Panc1 (cell line): ENCODE measurements at regions not wholly inside any gene's neighbourhood (a gene's known extent, or its start where the extent isn't known, plus 50 kb on each side); places are given as distances from the start of the nearest gene placed in this dataset.
"Not testable (repeated sequence)": the region's sequence is repeated elsewhere in the genome, so short reads cannot be mapped to it uniquely, and the experiment has no call there.

Source experiments
- ATAC-seq: fragments of 200-7000 bp; cut with Tn5 transposase; 2 replicates; pipeline ENCODE4 v1.9.1; 2020; ENCODE audit warnings: mild to moderate bottlenecking, moderate library complexity
- BruUV-seq: library from RNA; stranded (reverse); fragments of 400-500 nt; replicated peaks from 2 replicates; lab custom pipeline; 2021; lab: Mats Ljungman, UMichigan
- CTCF ChIA-PET: fragments of 300-600 bp; sonication (Branson Sonifier 250); formaldehyde crosslinking; loops from one replicate; lab custom pipeline; 2022; ENCODE audit warnings: antibody characterized with exemption; lab: Charles Lee
- POLR2A ChIA-PET: fragments of 300-600 bp; sonication (Branson Sonifier 250); formaldehyde crosslinking; loops from one replicate; lab custom pipeline; 2022; ENCODE audit warnings: antibody characterized with exemption; lab: Charles Lee
- DNase-seq: peaks from one replicate; pipeline ENCODE4 v3.0.0-alpha.2; 2010; ENCODE audit warnings: low read depth, low spot score
- H3K27ac ChIP-seq: 2 replicates; pipeline ENCODE4 v1.5.1; 2011; ENCODE audit warnings: mild to moderate bottlenecking, low read length, inconsistent platforms
- H3K27me3 ChIP-seq: fragments of 200-500 bp; sonication (Bioruptor generic); 2 replicates; pipeline ENCODE4 v1.6.0; 2014; ENCODE audit warnings: low read length, inconsistent platforms; ENCODE audit not compliant: control insufficient read depth, insufficient read depth
- H3K36me3 ChIP-seq: fragments of 200-500 bp; sonication (Bioruptor generic); 2 replicates; pipeline ENCODE4 v1.5.1; 2014; ENCODE audit warnings: inconsistent platforms, mild to moderate bottlenecking, low read length, moderate library complexity; ENCODE audit not compliant: control insufficient read depth, insufficient read depth
- H3K4me1 ChIP-seq: 2 replicates; pipeline ENCODE4 v1.5.1; 2011; ENCODE audit warnings: inconsistent platforms, mild to moderate bottlenecking, low read length, moderate library complexity; ENCODE audit not compliant: control insufficient read depth, insufficient read depth
- H3K4me3 ChIP-seq, 2 experiments: 2 replicates each; pipeline ENCODE4 v1.5.1; 2011 to 2012; ENCODE audit warnings: low read depth in 2 of 2, low read length in 2 of 2, mild to moderate bottlenecking in 2 of 2, inconsistent platforms in 1 of 2, moderate library complexity in 1 of 2
- H3K9me3 ChIP-seq: fragments of 200-500 bp; sonication (Bioruptor generic); 2 replicates; pipeline ENCODE4 v1.5.1; 2014; ENCODE audit warnings: low read depth, mild to moderate bottlenecking, inconsistent platforms, low read length, moderate library complexity; ENCODE audit not compliant: control insufficient read depth, insufficient read depth
- POLR2AphosphoS5 ChIP-seq: IDR thresholded peaks from 2 replicates; pipeline ENCODE4 v1.6.1; 2012; ENCODE audit warnings: mild to moderate bottlenecking, low read depth, low read length, moderate library complexity
- SIN3A ChIP-seq: IDR thresholded peaks from 2 replicates; pipeline ENCODE4 v1.6.1; 2012; ENCODE audit warnings: low read depth, mild to moderate bottlenecking, low read length, moderate library complexity, borderline replicate concordance; ENCODE audit not compliant: insufficient read depth
- TCF7L2 ChIP-seq: IDR thresholded peaks from 2 replicates; pipeline ENCODE4 v1.6.1; 2011; ENCODE audit warnings: mild to moderate bottlenecking, low read depth, low read length, inconsistent platforms
- in situ Hi-C: cut with HindIII; loops from 2 replicates; pipeline ENCODE4 v1.10.0; 2016; ENCODE audit warnings: low sequenced_read_pairs, low pct_unique_long_range_greater_than_20kb
- intact Hi-C: fragments of 100-400 bp; cut with micrococcal nuclease; formaldehyde crosslinking; loops from one replicate; pipeline ENCODE4 v1.10.0; 2022; ENCODE audit not compliant: unreplicated experiment
- TF ChIP-seq, protein P1 (sequence below): fragments of 450-650 bp; IDR thresholded peaks from 2 replicates; pipeline ENCODE4 v1.5.1; 2017; ENCODE audit warnings: mild to moderate bottlenecking
- TF ChIP-seq, protein P2 (sequence below), 2 experiments: IDR thresholded peaks; 2 replicates each; pipeline ENCODE4 v1.6.1; 2011 to 2012; ENCODE audit warnings: low read depth in 2 of 2, control low read depth in 1 of 2, low read length in 1 of 2, mild to moderate bottlenecking in 1 of 2, moderate library complexity in 1 of 2; ENCODE audit not compliant: insufficient read depth in 1 of 2

DNA sequence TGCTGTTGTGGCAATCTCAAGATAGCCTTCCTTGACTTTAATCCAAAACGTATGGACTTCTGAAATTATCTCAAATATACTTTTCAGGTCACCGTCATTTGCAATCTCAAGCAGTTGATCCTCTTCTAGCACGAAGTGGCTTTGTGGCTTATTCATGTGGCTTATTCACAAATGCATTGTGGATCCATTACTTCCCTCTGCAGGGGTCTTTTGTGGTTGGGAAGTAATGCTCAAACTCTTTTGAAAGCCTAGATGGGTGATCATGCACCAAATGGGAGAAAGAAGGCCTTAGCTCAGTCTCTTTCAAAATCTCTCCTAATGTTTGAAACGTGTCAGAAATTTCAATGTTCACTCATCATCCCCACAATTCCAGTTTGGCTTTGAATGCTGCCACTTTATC, 597.2 kb upstream of the CDH10 start:
- no peak for ATAC-seq
- no TSS peak for BruUV-seq
- POLR2A ChIA-PET: no interaction called here

DNA sequence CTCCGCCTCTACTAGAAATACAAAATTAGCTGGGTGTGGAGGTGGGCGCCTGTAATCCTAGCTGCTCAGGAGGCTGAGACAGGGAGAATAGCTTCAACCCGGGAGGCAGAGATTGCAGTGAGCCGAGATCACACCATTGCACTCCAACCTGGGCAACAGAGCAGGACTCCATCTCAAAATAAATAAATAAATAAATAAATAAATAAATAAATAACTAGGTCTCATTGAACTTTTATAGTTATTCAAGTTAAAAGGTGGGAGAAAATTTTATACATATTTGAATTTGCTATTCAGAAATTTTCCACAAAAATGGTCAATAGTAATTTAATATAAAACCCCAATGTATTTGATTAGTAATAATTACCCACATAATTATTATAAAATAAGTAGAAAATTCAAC, 593.9 kb upstream of the CDH10 start:
- H3K27ac ChIP-seq, H3K27me3 ChIP-seq, H3K36me3 ChIP-seq, H3K4me3 ChIP-seq, H3K4me1 ChIP-seq, ATAC-seq, DNase-seq, in situ Hi-C loops, BruUV-seq, H3K9me3 ChIP-seq, intact Hi-C loops, CTCF ChIA-PET, POLR2A ChIA-PET: not testable (repeated sequence)

More for the DNA sequence above, 597.2 kb upstream of the CDH10 start:
- no peaks in the 10 kb centered on the region for H3K27me3 ChIP-seq
- DNase-seq: no peak
- H3K4me1 ChIP-seq: no peaks in the 10 kb centered on the region
- H3K27ac ChIP-seq: no peak overlapping the region
- no peaks in the 10 kb centered on the region for H3K9me3 ChIP-seq
- in situ Hi-C loops (no loop called here), intact Hi-C loops (no loop called here)
- TF ChIP-seq POLR2AphosphoS5 (no peak), SIN3A (no peak), TCF7L2 (no peak)
- TF ChIP-seq, protein P1, sequence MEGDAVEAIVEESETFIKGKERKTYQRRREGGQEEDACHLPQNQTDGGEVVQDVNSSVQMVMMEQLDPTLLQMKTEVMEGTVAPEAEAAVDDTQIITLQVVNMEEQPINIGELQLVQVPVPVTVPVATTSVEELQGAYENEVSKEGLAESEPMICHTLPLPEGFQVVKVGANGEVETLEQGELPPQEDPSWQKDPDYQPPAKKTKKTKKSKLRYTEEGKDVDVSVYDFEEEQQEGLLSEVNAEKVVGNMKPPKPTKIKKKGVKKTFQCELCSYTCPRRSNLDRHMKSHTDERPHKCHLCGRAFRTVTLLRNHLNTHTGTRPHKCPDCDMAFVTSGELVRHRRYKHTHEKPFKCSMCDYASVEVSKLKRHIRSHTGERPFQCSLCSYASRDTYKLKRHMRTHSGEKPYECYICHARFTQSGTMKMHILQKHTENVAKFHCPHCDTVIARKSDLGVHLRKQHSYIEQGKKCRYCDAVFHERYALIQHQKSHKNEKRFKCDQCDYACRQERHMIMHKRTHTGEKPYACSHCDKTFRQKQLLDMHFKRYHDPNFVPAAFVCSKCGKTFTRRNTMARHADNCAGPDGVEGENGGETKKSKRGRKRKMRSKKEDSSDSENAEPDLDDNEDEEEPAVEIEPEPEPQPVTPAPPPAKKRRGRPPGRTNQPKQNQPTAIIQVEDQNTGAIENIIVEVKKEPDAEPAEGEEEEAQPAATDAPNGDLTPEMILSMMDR: no peak
- TF ChIP-seq, protein P2, sequence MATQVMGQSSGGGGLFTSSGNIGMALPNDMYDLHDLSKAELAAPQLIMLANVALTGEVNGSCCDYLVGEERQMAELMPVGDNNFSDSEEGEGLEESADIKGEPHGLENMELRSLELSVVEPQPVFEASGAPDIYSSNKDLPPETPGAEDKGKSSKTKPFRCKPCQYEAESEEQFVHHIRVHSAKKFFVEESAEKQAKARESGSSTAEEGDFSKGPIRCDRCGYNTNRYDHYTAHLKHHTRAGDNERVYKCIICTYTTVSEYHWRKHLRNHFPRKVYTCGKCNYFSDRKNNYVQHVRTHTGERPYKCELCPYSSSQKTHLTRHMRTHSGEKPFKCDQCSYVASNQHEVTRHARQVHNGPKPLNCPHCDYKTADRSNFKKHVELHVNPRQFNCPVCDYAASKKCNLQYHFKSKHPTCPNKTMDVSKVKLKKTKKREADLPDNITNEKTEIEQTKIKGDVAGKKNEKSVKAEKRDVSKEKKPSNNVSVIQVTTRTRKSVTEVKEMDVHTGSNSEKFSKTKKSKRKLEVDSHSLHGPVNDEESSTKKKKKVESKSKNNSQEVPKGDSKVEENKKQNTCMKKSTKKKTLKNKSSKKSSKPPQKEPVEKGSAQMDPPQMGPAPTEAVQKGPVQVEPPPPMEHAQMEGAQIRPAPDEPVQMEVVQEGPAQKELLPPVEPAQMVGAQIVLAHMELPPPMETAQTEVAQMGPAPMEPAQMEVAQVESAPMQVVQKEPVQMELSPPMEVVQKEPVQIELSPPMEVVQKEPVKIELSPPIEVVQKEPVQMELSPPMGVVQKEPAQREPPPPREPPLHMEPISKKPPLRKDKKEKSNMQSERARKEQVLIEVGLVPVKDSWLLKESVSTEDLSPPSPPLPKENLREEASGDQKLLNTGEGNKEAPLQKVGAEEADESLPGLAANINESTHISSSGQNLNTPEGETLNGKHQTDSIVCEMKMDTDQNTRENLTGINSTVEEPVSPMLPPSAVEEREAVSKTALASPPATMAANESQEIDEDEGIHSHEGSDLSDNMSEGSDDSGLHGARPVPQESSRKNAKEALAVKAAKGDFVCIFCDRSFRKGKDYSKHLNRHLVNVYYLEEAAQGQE (IDR thresholded peaks at IDR 0.05; ENCODE audit: insufficient read depth in 1 of 2, low read depth in 2 of 2, low read length in 1 of 2): no peak
- no peak overlapping the region for H3K4me3 ChIP-seq
- CTCF ChIA-PET: no interaction called here
- no peaks in the 10 kb centered on the region for H3K36me3 ChIP-seq

DNA sequence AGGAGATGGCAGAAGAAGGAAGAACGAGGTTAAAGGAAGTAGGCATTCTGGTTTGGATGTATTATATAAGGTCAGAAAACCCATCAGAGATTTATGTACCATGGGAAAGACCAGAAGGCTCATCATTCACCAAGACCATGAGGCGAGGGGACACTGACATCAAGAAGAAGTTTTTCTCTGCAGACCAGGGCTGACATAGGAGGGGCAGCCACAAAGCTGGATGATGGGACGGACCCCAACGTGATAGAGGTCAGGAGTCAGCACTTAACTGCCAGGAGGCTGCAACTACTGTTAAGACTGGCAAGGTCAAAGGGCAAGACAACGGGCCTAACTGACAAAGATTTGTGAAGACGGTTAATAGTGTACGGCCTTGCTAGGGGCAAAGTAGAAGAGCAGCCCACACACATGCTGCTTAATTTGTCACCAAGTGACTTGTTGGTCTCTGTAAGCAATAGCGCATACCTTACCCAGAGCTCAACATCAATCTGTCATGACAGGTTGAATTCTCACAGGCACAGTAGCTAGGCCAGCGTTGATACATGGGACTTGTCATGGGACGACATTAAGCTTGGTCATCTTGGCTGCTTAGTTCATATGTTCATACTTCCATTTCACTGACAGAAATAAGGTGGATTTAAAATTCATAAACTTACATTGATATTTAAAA, 579.7 kb upstream of the CDH10 start:
- intact Hi-C loops (no loop called here), in situ Hi-C loops (no loop called here)
- TF ChIP-seq SIN3A (no peak), TCF7L2 (no peak), POLR2AphosphoS5 (no peak)
- TF ChIP-seq, protein P1: no peak
- TF ChIP-seq, protein P2 (IDR thresholded peaks at IDR 0.05; ENCODE audit: insufficient read depth in 1 of 2, low read depth in 2 of 2, low read length in 1 of 2): no peak
- ChIA-PET POLR2A (no interaction called here), CTCF (no interaction called here)
- Histone ChIP-seq H3K36me3 (no peaks in the 10 kb centered on the region), H3K4me1 (no peaks in the 10 kb centered on the region), H3K9me3 (no peaks in the 10 kb centered on the region), H3K27me3 (no peaks in the 10 kb centered on the region), H3K27ac (no peak overlapping the region), H3K4me3 (no peak overlapping the region)
- ATAC-seq (no peak), DNase-seq (no peak)
- no TSS peak for BruUV-seq
